ENCODE measurements at regions not wholly inside any gene's neighbourhood (a gene's known extent, or its start where the extent isn't known, plus 50 kb on each side); places are given as distances from the start of the nearest gene placed in this dataset.

GRCh38 chr21:20642681-20643080, 355.5 kb upstream of the NCAM2 start:
- no peak for TF ChIP-seq CTCF (conservative IDR thresholded peaks at IDR 0.05; ENCODE audit: low read length)
- no peak for TF ChIP-seq EZH2phosphoT487 (IDR thresholded peaks at IDR 0.05; ENCODE audit: borderline replicate concordance, low read depth, low read length)

Measured in OCI-LY7 (cell line).